ENCODE measurements at regions not wholly inside any gene's neighbourhood (a gene's known extent, or its start where the extent isn't known, plus 50 kb on each side); places are given as distances from the start of the nearest gene placed in this dataset.

GRCh38 chr22:22359465-22359864, 114.9 kb downstream of the VPREB1 start:
- Mint-ChIP-seq H3K4me3 (no peak overlapping the region), H3K27me3 (ENCODE audit: low read depth) (peaks cover 75% of the 10 kb centered on the region), H3K36me3 (ENCODE audit: low read depth) (no peaks in the 10 kb centered on the region), H3K27ac (no peak overlapping the region), H3K9me3 (no peaks in the 10 kb centered on the region), H3K4me1 (no peaks in the 10 kb centered on the region)
- no peak for TF ChIP-seq CTCF (IDR thresholded peaks at IDR 0.05; ENCODE audit: unreplicated experiment in 3 of 3)

- Mint-ChIP-seq H3K4me3 (no peak overlapping the region), H3K36me3 (ENCODE audit: low read depth) (no peaks in the 10 kb centered on the region), H3K9me3 (no peaks in the 10 kb centered on the region), H3K4me1 (no peaks in the 10 kb centered on the region), H3K27ac (no peak overlapping the region), H3K27me3 (ENCODE audit: low read depth) (peaks cover 70% of the 10 kb centered on the region)
- no peak for TF ChIP-seq CTCF (IDR thresholded peaks at IDR 0.05; ENCODE audit: unreplicated experiment in 3 of 3)
These were observed 115.4 kb downstream of the VPREB1 start for GRCh38 chr22:22360014-22360413.

- H3K27me3 Mint-ChIP-seq (ENCODE audit: low read depth) = peaks cover 67% of the 10 kb centered on the region
- no peaks in the 10 kb centered on the region for H3K4me1 Mint-ChIP-seq
- H3K36me3 Mint-ChIP-seq (ENCODE audit: low read depth) = no peaks in the 10 kb centered on the region
- no peaks in the 10 kb centered on the region for H3K9me3 Mint-ChIP-seq
- H3K4me3 Mint-ChIP-seq = no peak overlapping the region
- no peak overlapping the region for H3K27ac Mint-ChIP-seq
- TF ChIP-seq CTCF (IDR thresholded peaks at IDR 0.05; ENCODE audit: unreplicated experiment in 3 of 3) = no peak
These were observed 117.7 kb downstream of the VPREB1 start for GRCh38 chr22:22362311-22362710.

GRCh38 chr22:22362936-22363335, 118.3 kb downstream of the VPREB1 start:
- Mint-ChIP-seq H3K4me1 (no peaks in the 10 kb centered on the region), H3K27me3 (ENCODE audit: low read depth) (peaks cover 72% of the 10 kb centered on the region), H3K9me3 (no peaks in the 10 kb centered on the region), H3K27ac (no peak overlapping the region), H3K4me3 (no peak overlapping the region), H3K36me3 (ENCODE audit: low read depth) (no peaks in the 10 kb centered on the region)
- no peak for TF ChIP-seq CTCF (IDR thresholded peaks at IDR 0.05; ENCODE audit: unreplicated experiment in 3 of 3)

- no peaks in the 10 kb centered on the region for H3K4me1 Mint-ChIP-seq
- H3K27me3 Mint-ChIP-seq (ENCODE audit: low read depth) = peaks cover 66% of the 10 kb centered on the region
- H3K36me3 Mint-ChIP-seq (ENCODE audit: low read depth) = no peaks in the 10 kb centered on the region
- no peak for TF ChIP-seq CTCF (IDR thresholded peaks at IDR 0.05; ENCODE audit: unreplicated experiment in 3 of 3)
- H3K9me3 Mint-ChIP-seq = no peaks in the 10 kb centered on the region
- no peak overlapping the region for H3K27ac Mint-ChIP-seq
- no peak overlapping the region for H3K4me3 Mint-ChIP-seq
These were observed 119.6 kb downstream of the VPREB1 start for GRCh38 chr22:22364207-22364606.

- H3K27me3 Mint-ChIP-seq (ENCODE audit: low read depth) = peaks cover 62% of the 10 kb centered on the region
- no peaks in the 10 kb centered on the region for H3K4me1 Mint-ChIP-seq
- H3K36me3 Mint-ChIP-seq (ENCODE audit: low read depth) = no peaks in the 10 kb centered on the region
- TF ChIP-seq CTCF (IDR thresholded peaks at IDR 0.05; ENCODE audit: unreplicated experiment in 3 of 3) = no peak
- H3K27ac Mint-ChIP-seq = no peak overlapping the region
- H3K4me3 Mint-ChIP-seq = no peak overlapping the region
- no peaks in the 10 kb centered on the region for H3K9me3 Mint-ChIP-seq
These were observed 122.0 kb downstream of the VPREB1 start for GRCh38 chr22:22366537-22366936.
